GM12878 (cell line): ENCODE measurements at regions not wholly inside any gene's neighbourhood (a gene's known extent, or its start where the extent isn't known, plus 50 kb on each side); places are given as distances from the start of the nearest gene placed in this dataset.
"Not testable (repeated sequence)": the region's sequence is repeated elsewhere in the genome, so short reads cannot be mapped to it uniquely, and the experiment has no call there.

Source experiments
- BHLHE40 ChIP-seq, 2 experiments: fragments of 450-650 bp in 1 of 2; IDR thresholded peaks; 2 replicates each; pipeline ENCODE4 v1.6.1; 2011 to 2017; ENCODE audit warnings: low read depth in 2 of 2, borderline replicate concordance in 1 of 2, improper control_type of control experiment in 1 of 2, low read length in 1 of 2, mild to moderate bottlenecking in 1 of 2
- HCFC1 ChIP-seq: fragments of 150-350 bp; IDR thresholded peaks from 2 replicates; pipeline ENCODE4 v1.6.1; 2014; ENCODE audit warnings: low read length
- JUND ChIP-seq: IDR thresholded peaks from 2 replicates; pipeline ENCODE4 v1.6.1; 2012; ENCODE audit warnings: low read depth, mild to moderate bottlenecking, low read length, improper control_type of control experiment, moderate library complexity
- MYB ChIP-seq: fragments of 150-350 bp; IDR thresholded peaks from 2 replicates; pipeline ENCODE4 v1.6.1; 2014; ENCODE audit warnings: mild to moderate bottlenecking, low read depth, low read length, borderline replicate concordance
- NR2C2 ChIP-seq: IDR thresholded peaks from 2 replicates; pipeline ENCODE4 v1.6.1; 2011; ENCODE audit warnings: borderline replicate concordance, low read depth; ENCODE audit not compliant: control insufficient read depth, insufficient read length
- NRF1 ChIP-seq: conservative IDR thresholded peaks from 2 replicates; pipeline ENCODE4 v1.6.1; 2011; ENCODE audit warnings: mild to moderate bottlenecking, low read depth, low read length, improper control_type of control experiment
- POLR2A ChIP-seq: IDR thresholded peaks from 2 replicates; pipeline ENCODE4 v1.6.1; 2011; ENCODE audit warnings: low read depth, mild to moderate bottlenecking, low read length
- ZBTB4 ChIP-seq: fragments of 450-650 bp; formaldehyde crosslinking; IDR thresholded peaks from 2 replicates; pipeline ENCODE4 v1.4.0; 2022; ENCODE audit warnings: mild to moderate bottlenecking, moderate library complexity
- TF ChIP-seq, protein P1 (sequence below), 3 experiments: IDR thresholded peaks in 2 of 3; conservative IDR thresholded peaks in 1 of 3; 2 replicates each; pipeline ENCODE4 v1.5.1; 2011; ENCODE audit warnings: low read depth in 3 of 3, low read length in 3 of 3, mild to moderate bottlenecking in 3 of 3, control low read depth in 2 of 3, moderate library complexity in 2 of 3, inconsistent platforms in 1 of 3, mixed read lengths in 1 of 3; ENCODE audit not compliant: control insufficient read depth in 2 of 3, insufficient read depth in 1 of 3; ENCODE audit errors: extremely low read depth in 1 of 3

- not testable (repeated sequence) for TF ChIP-seq NRF1; JUND; MYB; BHLHE40 (IDR thresholded peaks at IDR 0.05; ENCODE audit: borderline replicate concordance in 1 of 2, low read depth in 2 of 2, low read length in 1 of 2); HCFC1; POLR2A; ZBTB4 (CRISPR knock-in tag); NR2C2
- TF ChIP-seq, protein P1, sequence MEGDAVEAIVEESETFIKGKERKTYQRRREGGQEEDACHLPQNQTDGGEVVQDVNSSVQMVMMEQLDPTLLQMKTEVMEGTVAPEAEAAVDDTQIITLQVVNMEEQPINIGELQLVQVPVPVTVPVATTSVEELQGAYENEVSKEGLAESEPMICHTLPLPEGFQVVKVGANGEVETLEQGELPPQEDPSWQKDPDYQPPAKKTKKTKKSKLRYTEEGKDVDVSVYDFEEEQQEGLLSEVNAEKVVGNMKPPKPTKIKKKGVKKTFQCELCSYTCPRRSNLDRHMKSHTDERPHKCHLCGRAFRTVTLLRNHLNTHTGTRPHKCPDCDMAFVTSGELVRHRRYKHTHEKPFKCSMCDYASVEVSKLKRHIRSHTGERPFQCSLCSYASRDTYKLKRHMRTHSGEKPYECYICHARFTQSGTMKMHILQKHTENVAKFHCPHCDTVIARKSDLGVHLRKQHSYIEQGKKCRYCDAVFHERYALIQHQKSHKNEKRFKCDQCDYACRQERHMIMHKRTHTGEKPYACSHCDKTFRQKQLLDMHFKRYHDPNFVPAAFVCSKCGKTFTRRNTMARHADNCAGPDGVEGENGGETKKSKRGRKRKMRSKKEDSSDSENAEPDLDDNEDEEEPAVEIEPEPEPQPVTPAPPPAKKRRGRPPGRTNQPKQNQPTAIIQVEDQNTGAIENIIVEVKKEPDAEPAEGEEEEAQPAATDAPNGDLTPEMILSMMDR (IDR thresholded peaks at IDR 0.05 in 2 of 3, conservative IDR thresholded peaks at IDR 0.05 in 1 of 3; ENCODE audit: control insufficient read depth in 2 of 3, extremely low read depth in 1 of 3, insufficient read depth in 1 of 3, low read depth in 3 of 3, low read length in 3 of 3) = not testable (repeated sequence)
These were observed 68.5 kb upstream of the MTLN start for GRCh38 chr2:110280804-110281203.
